ENCODE measurements at regions not wholly inside any gene's neighbourhood (a gene's known extent, or its start where the extent isn't known, plus 50 kb on each side); places are given as distances from the start of the nearest gene placed in this dataset.
"Not testable (repeated sequence)": the region's sequence is repeated elsewhere in the genome, so short reads cannot be mapped to it uniquely, and the experiment has no call there.

DNA sequence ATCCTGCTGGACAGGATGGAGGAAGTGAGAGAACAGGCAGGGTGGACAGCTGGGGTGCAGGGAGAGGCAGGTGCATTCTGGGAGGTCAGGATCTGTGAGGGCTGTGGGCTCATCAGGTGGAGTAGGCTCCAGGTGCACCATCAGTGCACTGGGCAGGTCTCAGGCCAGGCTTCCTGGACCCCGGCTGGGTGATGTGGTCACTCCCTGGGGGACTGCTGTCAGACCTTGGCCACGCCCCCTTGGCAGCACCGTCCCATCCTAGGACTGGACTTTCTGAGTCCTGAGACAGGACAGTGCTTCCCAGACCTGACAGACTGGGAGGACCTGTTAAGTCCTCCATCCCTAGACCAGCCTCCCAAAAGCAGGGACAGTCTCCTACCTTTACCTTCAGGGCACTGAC lies 626.7 kb upstream of the DEFB115 start:
- DNase-seq (no peak), ATAC-seq (no peak)
- TF ChIP-seq, protein P1, sequence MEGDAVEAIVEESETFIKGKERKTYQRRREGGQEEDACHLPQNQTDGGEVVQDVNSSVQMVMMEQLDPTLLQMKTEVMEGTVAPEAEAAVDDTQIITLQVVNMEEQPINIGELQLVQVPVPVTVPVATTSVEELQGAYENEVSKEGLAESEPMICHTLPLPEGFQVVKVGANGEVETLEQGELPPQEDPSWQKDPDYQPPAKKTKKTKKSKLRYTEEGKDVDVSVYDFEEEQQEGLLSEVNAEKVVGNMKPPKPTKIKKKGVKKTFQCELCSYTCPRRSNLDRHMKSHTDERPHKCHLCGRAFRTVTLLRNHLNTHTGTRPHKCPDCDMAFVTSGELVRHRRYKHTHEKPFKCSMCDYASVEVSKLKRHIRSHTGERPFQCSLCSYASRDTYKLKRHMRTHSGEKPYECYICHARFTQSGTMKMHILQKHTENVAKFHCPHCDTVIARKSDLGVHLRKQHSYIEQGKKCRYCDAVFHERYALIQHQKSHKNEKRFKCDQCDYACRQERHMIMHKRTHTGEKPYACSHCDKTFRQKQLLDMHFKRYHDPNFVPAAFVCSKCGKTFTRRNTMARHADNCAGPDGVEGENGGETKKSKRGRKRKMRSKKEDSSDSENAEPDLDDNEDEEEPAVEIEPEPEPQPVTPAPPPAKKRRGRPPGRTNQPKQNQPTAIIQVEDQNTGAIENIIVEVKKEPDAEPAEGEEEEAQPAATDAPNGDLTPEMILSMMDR (IDR thresholded peaks at IDR 0.05), result no peak
- 60 to 72% (median 62%) methylated on average over 3 of the region's 3 CpGs for WGBS, 3 donors
- Histone ChIP-seq H3K36me3 (ENCODE audit: insufficient read depth in 1 of 2, low read depth in 1 of 2) (no peaks in the 10 kb centered on the region), H3K4me1 (no peaks in the 10 kb centered on the region), H3K27ac (no peak overlapping the region), H3K9me3 (no peaks in the 10 kb centered on the region), H3K4me3 (no peak overlapping the region), H3K27me3 (ENCODE audit: insufficient read depth in 3 of 3, low read length in 2 of 3) (no peaks in the 10 kb centered on the region)
- intact Hi-C loops (cut with DNase I), result no loop called here

DNA sequence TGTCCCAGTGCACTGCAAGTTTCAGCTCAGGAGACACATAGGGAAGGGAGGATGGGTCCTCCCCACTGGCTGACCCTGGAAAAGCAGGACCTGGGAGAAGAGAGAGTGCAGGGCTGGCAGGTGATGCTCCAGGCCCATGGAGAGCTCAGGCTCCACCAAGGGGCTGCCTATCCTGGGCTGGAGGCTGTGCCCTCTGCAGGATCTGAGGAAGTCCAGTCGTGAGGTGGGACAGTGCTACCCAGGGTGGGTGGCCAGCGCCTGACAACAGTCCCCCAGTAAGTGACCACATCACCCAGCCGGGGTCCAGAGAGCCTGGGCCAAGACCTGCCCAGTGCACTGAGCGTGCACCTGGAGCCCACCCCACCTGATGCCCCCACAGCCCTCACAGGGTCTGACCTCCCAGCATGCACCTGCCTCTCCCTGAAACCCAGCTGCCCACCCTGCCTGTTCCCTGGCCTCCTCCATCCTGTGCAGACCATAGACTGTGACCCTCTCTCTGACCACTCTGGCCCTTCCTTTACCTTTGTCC lies 626.1 kb upstream of the DEFB115 start:
- WGBS, 3 donors, result 59 to 83% (median 72%) methylated on average over 3 to 4 of the region's 4 CpGs
- H3K9me3 ChIP-seq; H3K4me1 ChIP-seq; H3K4me3 ChIP-seq; H3K27ac ChIP-seq; intact Hi-C loops (cut with DNase I); H3K36me3 ChIP-seq (ENCODE audit: insufficient read depth in 1 of 2, low read depth in 1 of 2); DNase-seq; ATAC-seq; H3K27me3 ChIP-seq (ENCODE audit: insufficient read depth in 3 of 3, low read length in 2 of 3): not testable (repeated sequence)

GRCh38 chr20:30632773-30633172 lies 624.7 kb upstream of the DEFB115 start:
- H3K9me3 ChIP-seq; H3K36me3 ChIP-seq (ENCODE audit: insufficient read depth in 1 of 2, low read depth in 1 of 2); H3K27ac ChIP-seq; H3K4me3 ChIP-seq; H3K4me1 ChIP-seq; DNase-seq; ATAC-seq; intact Hi-C loops (cut with DNase I); H3K27me3 ChIP-seq (ENCODE audit: insufficient read depth in 3 of 3, low read length in 2 of 3): not testable (repeated sequence)
- 56 to 77% (median 65%) methylated on average over 1 of the region's 1 CpG for WGBS, 3 donors

DNA sequence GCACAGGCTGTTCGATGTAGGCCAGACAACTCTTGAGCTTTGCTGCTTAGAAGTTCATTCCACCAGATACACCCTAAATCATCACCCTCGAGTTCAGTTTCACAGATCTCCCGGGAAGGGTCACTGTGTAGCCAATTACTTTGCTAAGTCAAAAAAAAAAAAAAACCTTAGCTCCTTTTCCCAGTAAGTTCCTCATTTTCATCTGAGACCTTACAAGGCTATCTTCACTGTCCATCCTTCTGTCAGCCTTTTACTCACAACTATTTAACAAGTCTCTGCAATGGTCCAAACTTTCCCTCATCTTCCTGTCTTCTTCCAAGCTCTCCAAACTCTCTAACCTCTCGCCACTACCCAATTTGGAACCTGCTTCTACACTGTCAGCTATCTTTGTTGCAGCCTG lies 615.9 kb upstream of the DEFB115 start:
- H3K4me1 ChIP-seq; H3K9me3 ChIP-seq; H3K27ac ChIP-seq; intact Hi-C loops (cut with DNase I); H3K36me3 ChIP-seq (ENCODE audit: insufficient read depth in 1 of 2, low read depth in 1 of 2); H3K4me3 ChIP-seq; ATAC-seq; H3K27me3 ChIP-seq (ENCODE audit: insufficient read depth in 3 of 3, low read length in 2 of 3); DNase-seq: not testable (repeated sequence)
- WGBS, 3 donors, result 42 to 55% (median 53%) methylated on average over 4 of the region's 4 CpGs

DNA sequence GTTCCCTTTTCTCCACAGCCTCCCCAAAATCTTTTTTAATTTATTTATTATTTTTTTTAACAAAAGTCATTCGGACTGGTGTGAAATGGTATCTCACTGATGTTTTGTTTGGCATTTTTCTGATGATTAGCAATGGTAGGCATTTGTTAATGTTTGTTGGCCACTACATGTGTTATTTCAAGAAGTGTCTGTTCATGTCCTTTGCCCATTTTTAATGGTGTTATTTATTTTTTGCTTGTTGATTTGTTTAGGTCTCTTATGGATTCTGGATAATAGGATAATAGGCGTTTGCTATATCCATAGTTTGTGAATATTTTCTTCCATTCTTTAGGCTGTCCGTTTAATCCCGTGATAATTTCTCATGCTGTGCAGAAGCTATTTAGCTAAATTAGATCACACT lies 596.5 kb upstream of the DEFB115 start:
- H3K27me3 ChIP-seq (ENCODE audit: insufficient read depth in 3 of 3, low read length in 2 of 3); H3K9me3 ChIP-seq; H3K4me1 ChIP-seq; intact Hi-C loops (cut with DNase I); DNase-seq; H3K4me3 ChIP-seq; H3K27ac ChIP-seq; ATAC-seq; H3K36me3 ChIP-seq (ENCODE audit: insufficient read depth in 1 of 2, low read depth in 1 of 2): not testable (repeated sequence)
- WGBS, 3 donors, result 82 to 86% (median 82%) methylated on average over 4 of the region's 4 CpGs

DNA sequence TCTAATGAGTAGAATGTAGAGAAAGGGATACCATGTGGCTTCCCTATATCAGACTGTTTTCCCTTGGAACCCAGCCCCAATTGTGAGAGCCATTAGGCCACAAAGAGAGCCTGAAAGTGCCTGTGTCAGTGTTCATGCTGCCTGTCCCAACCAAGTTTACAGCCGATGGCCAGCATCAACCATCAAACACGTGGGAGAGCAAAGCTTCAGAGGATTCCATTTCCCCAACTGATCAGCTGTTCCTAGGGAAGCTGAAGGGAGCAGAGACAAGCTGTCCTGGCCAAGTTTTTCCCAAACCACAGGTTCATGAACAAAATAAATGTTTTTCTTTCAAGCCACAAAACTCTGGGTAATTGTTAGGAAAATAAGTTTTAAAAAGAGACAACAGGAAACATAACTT lies 589.0 kb upstream of the DEFB115 start:
- ATAC-seq; H3K36me3 ChIP-seq (ENCODE audit: insufficient read depth in 1 of 2, low read depth in 1 of 2); DNase-seq; H3K4me1 ChIP-seq; H3K27ac ChIP-seq; H3K4me3 ChIP-seq; H3K9me3 ChIP-seq; intact Hi-C loops (cut with DNase I); H3K27me3 ChIP-seq (ENCODE audit: insufficient read depth in 3 of 3, low read length in 2 of 3): not testable (repeated sequence)
- WGBS, 3 donors, result 28 to 36% (median 32%) methylated on average over 2 of the region's 2 CpGs

DNA sequence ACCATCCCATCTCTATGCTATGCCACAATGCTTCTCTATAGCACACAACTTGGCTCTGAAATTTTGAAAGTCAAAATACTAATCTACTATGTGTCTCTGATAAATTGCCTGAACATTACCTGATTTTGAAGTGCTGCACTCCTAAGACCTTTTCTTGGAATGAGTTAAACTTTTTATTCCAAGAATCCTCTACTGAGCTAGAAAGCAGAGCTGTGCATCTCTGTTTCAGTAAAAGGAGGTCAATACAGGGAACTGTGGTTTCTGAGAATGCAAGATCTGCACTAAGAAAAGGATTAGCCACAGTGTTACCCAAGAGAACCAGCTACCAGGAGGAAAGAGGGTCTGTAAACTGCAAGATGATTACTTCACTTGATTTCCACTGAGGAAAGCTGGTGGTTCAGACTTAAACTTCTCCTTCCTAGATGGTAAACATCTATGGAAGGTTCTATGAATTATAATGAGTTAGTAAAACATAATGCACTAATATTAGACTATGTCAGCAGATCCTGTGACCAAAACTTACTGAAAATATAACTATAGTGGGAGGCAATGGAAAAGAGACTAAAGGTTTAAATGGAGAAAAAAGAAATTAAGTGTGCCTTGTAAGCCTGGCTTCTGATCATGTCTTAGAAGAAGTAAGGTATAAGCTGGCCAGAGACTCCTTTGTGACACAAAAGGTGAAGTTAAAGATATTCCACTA lies 588.0 kb upstream of the DEFB115 start:
- ATAC-seq; H3K27me3 ChIP-seq (ENCODE audit: insufficient read depth in 3 of 3, low read length in 2 of 3); H3K4me3 ChIP-seq; H3K9me3 ChIP-seq; H3K36me3 ChIP-seq (ENCODE audit: insufficient read depth in 1 of 2, low read depth in 1 of 2); DNase-seq; H3K27ac ChIP-seq; intact Hi-C loops (cut with DNase I); H3K4me1 ChIP-seq: not testable (repeated sequence)

DNA sequence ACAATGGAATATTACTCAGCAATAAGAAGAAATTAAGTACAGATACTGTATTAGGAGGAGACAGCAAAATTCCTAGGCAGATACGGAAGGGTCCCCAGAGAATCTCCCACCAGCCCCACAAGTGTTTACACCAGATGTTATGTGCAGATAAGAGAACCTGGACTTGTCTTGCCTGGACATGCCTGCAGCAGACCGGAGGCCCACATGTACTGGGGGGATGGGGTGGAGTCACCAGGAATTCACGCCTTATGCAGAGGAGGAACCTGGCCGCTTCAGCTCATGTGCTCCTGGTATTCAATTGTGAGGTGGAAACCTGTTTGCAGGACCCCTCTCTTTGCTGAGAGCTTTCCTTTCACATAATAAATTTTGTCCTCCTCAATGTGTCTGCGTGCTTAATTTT lies 586.3 kb upstream of the DEFB115 start:
- H3K36me3 ChIP-seq (ENCODE audit: insufficient read depth in 1 of 2, low read depth in 1 of 2); H3K27ac ChIP-seq; DNase-seq; H3K9me3 ChIP-seq; H3K4me3 ChIP-seq; H3K4me1 ChIP-seq; H3K27me3 ChIP-seq (ENCODE audit: insufficient read depth in 3 of 3, low read length in 2 of 3); ATAC-seq; intact Hi-C loops (cut with DNase I): not testable (repeated sequence)
- WGBS, 3 donors, result 59 to 68% (median 62%) methylated on average over 5 of the region's 5 CpGs

- intact Hi-C loops (cut with DNase I); H3K4me3 ChIP-seq; H3K27me3 ChIP-seq (ENCODE audit: insufficient read depth in 3 of 3, low read length in 2 of 3); H3K27ac ChIP-seq; DNase-seq; H3K4me1 ChIP-seq; H3K36me3 ChIP-seq (ENCODE audit: insufficient read depth in 1 of 2, low read depth in 1 of 2); H3K9me3 ChIP-seq; ATAC-seq: not testable (repeated sequence)
- WGBS, 3 donors, result 61 to 75% (median 71%) methylated on average over 6 of the region's 6 CpGs
Observed at GRCh38 chr20:30675988-30676564, 581.4 kb upstream of the DEFB115 start.

DNA sequence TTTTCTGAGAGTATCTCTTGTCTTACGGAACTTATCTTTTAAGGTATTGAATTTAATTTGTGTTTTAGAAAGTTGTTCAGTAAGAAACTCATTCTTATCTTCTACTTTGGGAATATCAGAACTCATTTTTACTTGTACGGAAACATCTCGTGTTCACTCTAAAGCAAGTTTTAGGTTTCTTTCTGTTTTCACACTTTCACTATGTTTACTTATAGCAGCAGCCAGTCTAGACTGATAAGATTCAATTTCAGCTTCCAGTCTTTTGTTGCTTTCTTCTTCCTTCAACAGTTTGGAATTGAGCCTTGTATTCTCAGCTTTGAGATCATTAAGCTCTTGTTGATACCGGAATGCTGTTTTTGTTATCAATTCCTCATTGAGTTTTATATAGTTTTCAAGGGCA lies 575.2 kb upstream of the DEFB115 start:
- H3K36me3 ChIP-seq (ENCODE audit: insufficient read depth in 1 of 2, low read depth in 1 of 2); H3K27me3 ChIP-seq (ENCODE audit: insufficient read depth in 3 of 3, low read length in 2 of 3); H3K4me1 ChIP-seq; H3K9me3 ChIP-seq; ATAC-seq; DNase-seq; intact Hi-C loops (cut with DNase I); H3K27ac ChIP-seq; H3K4me3 ChIP-seq: not testable (repeated sequence)
- 81 to 90% (median 87%) methylated on average over 4 of the region's 4 CpGs for WGBS, 3 donors
